Cardiac fibroblast (primary cell): ENCODE measurements at regions not wholly inside any gene's neighbourhood (a gene's known extent, or its start where the extent isn't known, plus 50 kb on each side); places are given as distances from the start of the nearest gene placed in this dataset.
"Not testable (repeated sequence)": the region's sequence is repeated elsewhere in the genome, so short reads cannot be mapped to it uniquely, and the experiment has no call there.

Experiments
- DNase-seq, 2 donors: peaks; one replicate each; pipeline versions ENCODE4 v3.0.0 to v3.0.0-alpha.2; 2010; ENCODE audit warnings: low read depth in 2 of 2
- H3K4me3 ChIP-seq, 2 donors: replicated peaks in 1 of 2; 1 replicate in 1 of 2; 2 replicates in 1 of 2; pipeline ENCODE4 v1.5.1; 2011; ENCODE audit warnings: low read depth in 2 of 2, low read length in 2 of 2, mild to moderate bottlenecking in 2 of 2, moderate library complexity in 1 of 2
- TF ChIP-seq, protein P1 (sequence below): IDR thresholded peaks from one replicate; pipeline ENCODE4 v1.5.1; 2011; ENCODE audit warnings: low read depth, mild to moderate bottlenecking, low read length, inconsistent platforms

DNA sequence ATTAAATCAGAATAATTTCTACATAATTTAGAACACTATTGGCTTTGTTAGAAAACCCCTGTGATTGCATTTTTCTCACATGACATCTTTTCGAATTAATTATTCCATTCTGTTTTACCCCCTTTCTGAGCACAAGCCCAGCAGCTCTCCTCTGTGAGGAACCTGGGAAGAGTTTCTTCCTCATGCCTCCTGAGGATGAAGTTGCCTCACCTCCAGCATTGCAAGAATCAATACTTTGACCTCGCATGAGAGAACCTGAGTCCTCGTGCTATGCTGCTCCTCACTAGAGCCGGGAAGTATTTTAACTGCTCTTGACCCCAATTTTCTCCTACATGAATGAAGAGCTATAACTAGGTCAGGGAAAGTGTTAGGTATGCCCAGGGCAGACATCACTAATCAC lies 77.1 kb upstream of the RAPH1 start:
- no peak for DNase-seq
- H3K4me3 ChIP-seq: no peak overlapping the region
- TF ChIP-seq, protein P1, sequence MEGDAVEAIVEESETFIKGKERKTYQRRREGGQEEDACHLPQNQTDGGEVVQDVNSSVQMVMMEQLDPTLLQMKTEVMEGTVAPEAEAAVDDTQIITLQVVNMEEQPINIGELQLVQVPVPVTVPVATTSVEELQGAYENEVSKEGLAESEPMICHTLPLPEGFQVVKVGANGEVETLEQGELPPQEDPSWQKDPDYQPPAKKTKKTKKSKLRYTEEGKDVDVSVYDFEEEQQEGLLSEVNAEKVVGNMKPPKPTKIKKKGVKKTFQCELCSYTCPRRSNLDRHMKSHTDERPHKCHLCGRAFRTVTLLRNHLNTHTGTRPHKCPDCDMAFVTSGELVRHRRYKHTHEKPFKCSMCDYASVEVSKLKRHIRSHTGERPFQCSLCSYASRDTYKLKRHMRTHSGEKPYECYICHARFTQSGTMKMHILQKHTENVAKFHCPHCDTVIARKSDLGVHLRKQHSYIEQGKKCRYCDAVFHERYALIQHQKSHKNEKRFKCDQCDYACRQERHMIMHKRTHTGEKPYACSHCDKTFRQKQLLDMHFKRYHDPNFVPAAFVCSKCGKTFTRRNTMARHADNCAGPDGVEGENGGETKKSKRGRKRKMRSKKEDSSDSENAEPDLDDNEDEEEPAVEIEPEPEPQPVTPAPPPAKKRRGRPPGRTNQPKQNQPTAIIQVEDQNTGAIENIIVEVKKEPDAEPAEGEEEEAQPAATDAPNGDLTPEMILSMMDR: no peak

DNA sequence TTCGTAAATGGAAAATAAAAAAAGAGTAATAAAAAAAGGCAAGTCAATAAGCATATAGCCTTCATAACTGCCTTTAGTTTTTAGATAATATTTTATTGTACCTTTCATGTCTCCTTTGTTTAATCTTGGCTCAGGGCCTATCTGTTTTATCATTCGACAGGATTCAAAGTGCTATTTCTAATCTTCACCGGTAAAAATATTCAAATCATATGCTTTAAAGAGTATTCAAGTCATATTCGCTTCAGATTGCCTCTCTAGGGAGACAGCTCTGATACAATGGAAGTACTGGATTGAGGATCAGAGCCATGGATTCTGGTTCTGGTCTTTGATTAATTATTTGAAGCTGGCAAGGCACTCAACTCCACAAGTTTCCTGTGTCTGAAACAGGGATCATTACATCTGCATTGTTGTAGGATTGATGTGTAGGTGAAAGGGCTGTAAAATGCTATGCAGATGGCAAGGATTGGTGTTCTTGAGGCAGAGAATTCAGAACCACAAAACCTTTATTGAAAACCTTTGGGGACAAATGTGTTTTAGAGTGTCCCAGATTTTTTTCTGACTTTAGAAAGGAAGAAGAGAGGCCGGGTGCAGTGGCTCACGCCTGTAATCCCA lies 84.3 kb upstream of the RAPH1 start:
- TF ChIP-seq, protein P1: no peak
- H3K4me3 ChIP-seq: no peak overlapping the region
- no peak for DNase-seq

DNA sequence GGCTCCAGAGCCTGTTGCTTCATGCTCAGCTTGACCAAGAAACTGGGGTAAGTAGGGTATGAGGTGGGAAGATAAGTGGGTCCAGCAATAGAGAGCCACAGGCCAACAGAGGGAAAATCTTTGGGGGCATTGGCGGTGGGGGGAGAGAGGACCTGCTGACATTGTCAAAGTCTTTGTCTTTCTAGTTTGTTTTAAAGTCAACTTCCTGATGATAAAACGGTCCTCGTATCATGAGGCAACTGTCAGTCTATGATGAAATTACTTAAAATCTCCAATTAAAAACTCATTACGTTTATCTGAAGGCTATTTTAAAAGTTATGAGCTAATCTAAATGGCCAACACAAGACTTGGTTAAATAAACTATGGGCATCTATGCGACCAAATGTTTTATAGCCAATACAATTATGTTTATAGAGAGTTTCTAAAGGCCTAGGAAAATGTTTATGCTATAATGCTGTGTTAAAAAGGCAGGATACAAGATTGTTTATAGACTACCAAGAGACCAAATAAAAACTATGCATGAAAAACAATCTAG lies 84.4 kb upstream of the CD28 start:
- DNase-seq: no peak
- no peak overlapping the region for H3K4me3 ChIP-seq
- TF ChIP-seq, protein P1: no peak

DNA sequence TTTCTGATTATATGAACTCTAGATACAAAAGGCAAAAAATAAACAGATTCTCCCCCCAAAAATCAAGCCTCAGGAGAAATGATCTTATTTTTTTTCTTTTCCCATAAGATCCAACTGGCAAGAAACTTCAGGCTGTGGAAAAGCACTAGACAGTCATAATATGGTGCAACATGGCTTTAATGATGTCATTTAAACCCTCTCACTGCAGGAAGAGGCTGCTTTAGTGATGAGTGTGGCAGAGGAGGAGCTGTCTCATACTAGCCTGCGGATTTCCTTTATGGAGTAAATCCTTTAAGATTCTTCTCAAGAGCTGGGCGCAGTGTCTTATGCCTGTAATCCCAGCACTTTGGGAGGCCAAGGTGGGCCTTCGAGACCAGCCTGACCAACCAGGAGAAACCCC lies 83.3 kb upstream of the CD28 start:
- TF ChIP-seq, protein P1: no peak
- DNase-seq: peak; percentile 91 to 97
- H3K4me3 ChIP-seq: no peak overlapping the region

DNA sequence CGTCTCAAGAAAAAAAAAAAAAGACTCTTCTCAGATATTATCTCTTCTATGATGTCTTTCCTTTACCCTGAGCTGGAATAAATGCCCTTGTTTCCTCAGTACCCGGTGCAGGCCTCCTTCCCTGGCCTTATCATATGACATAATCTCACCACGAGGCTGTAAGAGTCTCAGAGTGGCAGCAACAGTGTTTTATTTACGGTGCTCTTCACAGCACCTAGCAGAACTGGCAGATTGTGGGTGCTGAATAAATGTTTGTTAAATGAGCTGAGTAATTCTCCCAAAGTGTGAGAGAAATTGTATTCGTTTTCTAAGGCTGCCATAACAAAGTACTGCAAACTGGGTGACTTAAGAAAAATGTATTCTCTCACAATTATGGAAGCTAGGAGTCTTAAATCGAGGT lies 82.8 kb upstream of the CD28 start:
- no peak overlapping the region for H3K4me3 ChIP-seq
- TF ChIP-seq, protein P1: no peak
- DNase-seq: peak; percentile 15 to 35

DNA sequence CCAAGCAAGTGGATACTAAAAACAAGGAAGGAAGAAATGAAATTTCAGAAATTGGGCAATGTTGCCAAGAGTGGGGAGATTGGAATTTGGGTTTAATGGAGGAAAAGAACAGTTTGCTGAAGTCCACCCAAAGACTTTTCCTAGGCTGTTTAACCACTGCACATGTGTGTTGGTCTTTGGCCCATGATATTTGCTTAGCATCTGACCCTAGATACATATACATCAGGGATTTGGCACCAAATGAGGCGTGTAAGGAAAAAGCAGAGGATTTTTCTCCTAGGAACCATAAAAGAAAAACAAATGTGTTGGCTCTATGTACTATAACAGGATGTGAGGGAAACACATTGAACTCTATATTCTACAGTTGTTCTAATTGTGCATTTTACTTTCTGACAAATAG lies 80.7 kb upstream of the CD28 start:
- no peak for DNase-seq
- TF ChIP-seq, protein P1: no peak
- no peak overlapping the region for H3K4me3 ChIP-seq

DNA sequence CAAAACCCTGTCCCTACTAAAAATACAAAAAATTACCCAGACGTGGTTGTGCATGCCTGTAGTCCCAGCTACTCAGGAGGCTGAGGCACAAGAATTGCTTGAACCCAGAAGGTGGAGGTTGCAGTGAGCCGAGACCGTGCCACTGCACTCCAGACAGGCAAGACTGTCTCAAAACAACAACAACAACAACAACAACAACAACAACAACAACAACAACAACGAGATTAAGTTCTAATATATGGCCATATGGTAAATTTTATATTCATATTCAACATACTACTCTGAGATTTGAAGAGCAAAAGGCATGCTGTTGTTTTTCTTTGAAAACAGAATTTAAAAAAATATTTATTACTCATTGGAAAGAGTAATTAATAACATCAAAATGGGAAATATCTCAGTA lies 80.2 kb upstream of the CD28 start:
- not testable (repeated sequence) for H3K4me3 ChIP-seq, DNase-seq
